HFF-Myc (cell line): ENCODE measurements at regions not wholly inside any gene's neighbourhood (a gene's known extent, or its start where the extent isn't known, plus 50 kb on each side); places are given as distances from the start of the nearest gene placed in this dataset.
"Not testable (repeated sequence)": the region's sequence is repeated elsewhere in the genome, so short reads cannot be mapped to it uniquely, and the experiment has no call there.

Experiments
- DNase-seq: peaks from one replicate; pipeline ENCODE4 v3.0.0-alpha.2; 2011; ENCODE audit warnings: low read depth; ENCODE audit errors: extremely low read depth
- H3K4me3 ChIP-seq: replicated peaks from 2 replicates; pipeline ENCODE4 v1.5.1; 2011; ENCODE audit warnings: low read depth, mild to moderate bottlenecking, control low read depth, low read length
- CTCF ChIP-seq: IDR thresholded peaks from 2 replicates; pipeline ENCODE4 v1.5.1; 2012; ENCODE audit warnings: mild to moderate bottlenecking, low read depth, low read length, control low read depth; ENCODE audit errors: missing control alignments

- no peak for DNase-seq
Measured at GRCh38 chr1:181213056-181213455, 124.6 kb downstream of the IER5 start.

GRCh38 chr1:181216591-181216994, 128.1 kb downstream of the IER5 start:
- no peak for DNase-seq
- TF ChIP-seq CTCF: no peak
- H3K4me3 ChIP-seq: no peak overlapping the region

More at GRCh38 chr1:181213056-181213455, 124.6 kb downstream of the IER5 start:
- no peak for TF ChIP-seq CTCF
- H3K4me3 ChIP-seq: no peak overlapping the region

GRCh38 chr1:181219938-181220337, 131.4 kb downstream of the IER5 start:
- H3K4me3 ChIP-seq: no peak overlapping the region
- no peak for DNase-seq
- TF ChIP-seq CTCF: no peak

GRCh38 chr1:181221078-181221477, 132.6 kb downstream of the IER5 start:
- H3K4me3 ChIP-seq: no peak overlapping the region
- DNase-seq: no peak
- TF ChIP-seq CTCF: no peak

GRCh38 chr1:181222972-181223505, 134.5 kb downstream of the IER5 start:
- TF ChIP-seq CTCF: no peak
- no peak for DNase-seq
- no peak overlapping the region for H3K4me3 ChIP-seq

GRCh38 chr1:181226728-181227127, 138.2 kb downstream of the IER5 start:
- not testable (repeated sequence) for DNase-seq

GRCh38 chr1:181239086-181239485, 150.6 kb downstream of the IER5 start:
- no peak overlapping the region for H3K4me3 ChIP-seq
- no peak for TF ChIP-seq CTCF
- no peak for DNase-seq

More at GRCh38 chr1:181226728-181227127, 138.2 kb downstream of the IER5 start:
- not testable (repeated sequence) for H3K4me3 ChIP-seq

- DNase-seq: not testable (repeated sequence)
Measured at GRCh38 chr1:181246320-181246719, 157.8 kb downstream of the IER5 start.

GRCh38 chr1:181248361-181248760, 159.9 kb downstream of the IER5 start:
- DNase-seq, H3K4me3 ChIP-seq: not testable (repeated sequence)

More at GRCh38 chr1:181246320-181246719, 157.8 kb downstream of the IER5 start:
- not testable (repeated sequence) for H3K4me3 ChIP-seq
